ENCODE measurements at regions not wholly inside any gene's neighbourhood (a gene's known extent, or its start where the extent isn't known, plus 50 kb on each side); places are given as distances from the start of the nearest gene placed in this dataset.

GRCh38 chr17:12575641-12576040 lies 90.0 kb upstream of the MYOCD start:
- POLR2A ChIA-PET: no interaction called here
- DNase-seq: no peak
- Mint-ChIP-seq H3K27me3 (no peaks in the 10 kb centered on the region), H3K9me3 (peaks cover 5% of the 10 kb centered on the region), H3K4me1 (no peaks in the 10 kb centered on the region), H3K4me3 (no peak overlapping the region), H3K36me3 (ENCODE audit: low read depth) (no peaks in the 10 kb centered on the region), H3K27ac (no peak overlapping the region)
- CTCF ChIA-PET: no interaction called here

GRCh38 chr17:12579288-12579687 lies 86.4 kb upstream of the MYOCD start:
- CTCF ChIA-PET: no interaction called here
- DNase-seq: no peak
- no peaks in the 10 kb centered on the region for H3K36me3 Mint-ChIP-seq (ENCODE audit: low read depth)
- H3K27me3 Mint-ChIP-seq: no peaks in the 10 kb centered on the region
- H3K9me3 Mint-ChIP-seq: peaks cover 2% of the 10 kb centered on the region
- no peaks in the 10 kb centered on the region for H3K4me1 Mint-ChIP-seq
- POLR2A ChIA-PET: no interaction called here
- H3K4me3 Mint-ChIP-seq: no peak overlapping the region
- H3K27ac Mint-ChIP-seq: no peak overlapping the region

- no peak overlapping the region for H3K4me3 Mint-ChIP-seq
- H3K9me3 Mint-ChIP-seq: peaks cover 6% of the 10 kb centered on the region
- CTCF ChIA-PET: no interaction called here
- H3K27ac Mint-ChIP-seq: no peak overlapping the region
- no peak for DNase-seq
- POLR2A ChIA-PET: no interaction called here
- H3K4me1 Mint-ChIP-seq: no peaks in the 10 kb centered on the region
- no peaks in the 10 kb centered on the region for H3K27me3 Mint-ChIP-seq
- H3K36me3 Mint-ChIP-seq (ENCODE audit: low read depth): no peaks in the 10 kb centered on the region
Measured at GRCh38 chr17:12580640-12581039, 85.0 kb upstream of the MYOCD start.

GRCh38 chr17:12584727-12585126 lies 81.0 kb upstream of the MYOCD start:
- no peaks in the 10 kb centered on the region for H3K27me3 Mint-ChIP-seq
- H3K27ac Mint-ChIP-seq: no peak overlapping the region
- H3K36me3 Mint-ChIP-seq (ENCODE audit: low read depth): no peaks in the 10 kb centered on the region
- peaks cover 16% of the 10 kb centered on the region for H3K9me3 Mint-ChIP-seq
- H3K4me1 Mint-ChIP-seq: no peaks in the 10 kb centered on the region
- no peak for DNase-seq
- CTCF ChIA-PET: no interaction called here
- no peak overlapping the region for H3K4me3 Mint-ChIP-seq
- POLR2A ChIA-PET: no interaction called here

GRCh38 chr17:12588531-12588930 lies 77.2 kb upstream of the MYOCD start:
- ChIA-PET CTCF (no interaction called here), POLR2A (no interaction called here)
- Mint-ChIP-seq H3K4me3 (no peak overlapping the region), H3K27ac (no peak overlapping the region), H3K4me1 (no peaks in the 10 kb centered on the region), H3K27me3 (no peaks in the 10 kb centered on the region), H3K9me3 (peaks cover 16% of the 10 kb centered on the region), H3K36me3 (ENCODE audit: low read depth) (no peaks in the 10 kb centered on the region)
- no peak for DNase-seq

GRCh38 chr17:12590417-12590816 lies 75.3 kb upstream of the MYOCD start:
- Mint-ChIP-seq H3K4me1 (no peaks in the 10 kb centered on the region), H3K4me3 (no peak overlapping the region), H3K27me3 (no peaks in the 10 kb centered on the region), H3K27ac (no peak overlapping the region), H3K36me3 (ENCODE audit: low read depth) (no peaks in the 10 kb centered on the region), H3K9me3 (peaks cover 10% of the 10 kb centered on the region)
- ChIA-PET POLR2A (no interaction called here), CTCF (no interaction called here)
- DNase-seq: no peak

GRCh38 chr17:12591021-12591735 lies 74.5 kb upstream of the MYOCD start:
- POLR2A ChIA-PET: no interaction called here
- no peak overlapping the region for H3K27ac Mint-ChIP-seq
- CTCF ChIA-PET: no interaction called here
- peaks cover 8% of the 10 kb centered on the region for H3K9me3 Mint-ChIP-seq
- DNase-seq: no peak
- H3K4me1 Mint-ChIP-seq: no peaks in the 10 kb centered on the region
- no peaks in the 10 kb centered on the region for H3K36me3 Mint-ChIP-seq (ENCODE audit: low read depth)
- no peaks in the 10 kb centered on the region for H3K27me3 Mint-ChIP-seq
- H3K4me3 Mint-ChIP-seq: no peak overlapping the region

- Mint-ChIP-seq H3K27ac (no peak overlapping the region), H3K27me3 (no peaks in the 10 kb centered on the region), H3K4me1 (no peaks in the 10 kb centered on the region), H3K4me3 (no peak overlapping the region), H3K36me3 (ENCODE audit: low read depth) (no peaks in the 10 kb centered on the region), H3K9me3 (peaks cover 8% of the 10 kb centered on the region)
- POLR2A ChIA-PET: no interaction called here
- CTCF ChIA-PET: no interaction called here
- DNase-seq: no peak
Measured at GRCh38 chr17:12592941-12593340, 72.7 kb upstream of the MYOCD start.

GRCh38 chr17:12596961-12597360 lies 68.7 kb upstream of the MYOCD start:
- no peaks in the 10 kb centered on the region for H3K9me3 Mint-ChIP-seq
- H3K36me3 Mint-ChIP-seq (ENCODE audit: low read depth): no peaks in the 10 kb centered on the region
- POLR2A ChIA-PET: no interaction called here
- H3K4me3 Mint-ChIP-seq: no peak overlapping the region
- no peaks in the 10 kb centered on the region for H3K4me1 Mint-ChIP-seq
- DNase-seq: no peak
- CTCF ChIA-PET: no interaction called here
- H3K27ac Mint-ChIP-seq: no peak overlapping the region
- H3K27me3 Mint-ChIP-seq: no peaks in the 10 kb centered on the region

- no peak overlapping the region for H3K4me3 Mint-ChIP-seq
- H3K4me1 Mint-ChIP-seq: no peaks in the 10 kb centered on the region
- no peak for DNase-seq
- H3K27me3 Mint-ChIP-seq: no peaks in the 10 kb centered on the region
- ChIA-PET POLR2A (no interaction called here), CTCF (no interaction called here)
- no peaks in the 10 kb centered on the region for H3K9me3 Mint-ChIP-seq
- no peak overlapping the region for H3K27ac Mint-ChIP-seq
- no peaks in the 10 kb centered on the region for H3K36me3 Mint-ChIP-seq (ENCODE audit: low read depth)
Measured at GRCh38 chr17:12597895-12598294, 67.8 kb upstream of the MYOCD start.

- Mint-ChIP-seq H3K9me3 (peaks cover 3% of the 10 kb centered on the region), H3K27me3 (no peaks in the 10 kb centered on the region), H3K27ac (no peak overlapping the region), H3K4me1 (no peaks in the 10 kb centered on the region), H3K36me3 (ENCODE audit: low read depth) (no peaks in the 10 kb centered on the region), H3K4me3 (no peak overlapping the region)
- DNase-seq: no peak
- POLR2A ChIA-PET: no interaction called here
- CTCF ChIA-PET: no interaction called here
Measured at GRCh38 chr17:12599186-12599920, 66.3 kb upstream of the MYOCD start.

- ChIA-PET CTCF (no interaction called here), POLR2A (no interaction called here)
- Mint-ChIP-seq H3K27me3 (no peaks in the 10 kb centered on the region), H3K4me1 (no peaks in the 10 kb centered on the region), H3K9me3 (peaks cover 6% of the 10 kb centered on the region), H3K36me3 (ENCODE audit: low read depth) (no peaks in the 10 kb centered on the region), H3K27ac (no peak overlapping the region), H3K4me3 (no peak overlapping the region)
- no peak for DNase-seq
Measured at GRCh38 chr17:12600349-12600748, 65.3 kb upstream of the MYOCD start.

- POLR2A ChIA-PET: no interaction called here
- no peaks in the 10 kb centered on the region for H3K4me1 Mint-ChIP-seq
Measured at GRCh38 chr17:12603566-12603965, 62.1 kb upstream of the MYOCD start.

GRCh38 chr17:12605222-12605621 lies 60.5 kb upstream of the MYOCD start:
- Mint-ChIP-seq H3K4me3 (no peak overlapping the region), H3K4me1 (no peaks in the 10 kb centered on the region), H3K27ac (no peak overlapping the region), H3K27me3 (no peaks in the 10 kb centered on the region), H3K36me3 (ENCODE audit: low read depth) (no peaks in the 10 kb centered on the region), H3K9me3 (peaks cover 8% of the 10 kb centered on the region)
- CTCF ChIA-PET: no interaction called here
- DNase-seq: no peak
- POLR2A ChIA-PET: no interaction called here

More at GRCh38 chr17:12603566-12603965, 62.1 kb upstream of the MYOCD start:
- Mint-ChIP-seq H3K27ac (no peak overlapping the region), H3K9me3 (peaks cover 6% of the 10 kb centered on the region), H3K36me3 (ENCODE audit: low read depth) (no peaks in the 10 kb centered on the region), H3K4me3 (no peak overlapping the region), H3K27me3 (no peaks in the 10 kb centered on the region)
- CTCF ChIA-PET: no interaction called here
- DNase-seq: no peak
